Keratinocyte (primary cell): ENCODE measurements at regions not wholly inside any gene's neighbourhood (a gene's known extent, or its start where the extent isn't known, plus 50 kb on each side); places are given as distances from the start of the nearest gene placed in this dataset.
"Not testable (repeated sequence)": the region's sequence is repeated elsewhere in the genome, so short reads cannot be mapped to it uniquely, and the experiment has no call there.

Experiments used
- DNase-seq: peaks from one replicate; pipeline ENCODE4 v3.0.0-alpha.2; 2011; ENCODE audit warnings: low read depth, missing footprints, low spot score
- FAIRE-seq: peaks from 2 replicates; lab custom pipeline; 2011; peaks lifted over from hg19 to GRCh38; lab: Jason Lieb, UNC
- H2AFZ ChIP-seq: 2 replicates; pipeline ENCODE4 v1.6.0; 2012; ENCODE audit warnings: low read length, control low read depth, inconsistent platforms; ENCODE audit not compliant: control insufficient read depth
- H3K27ac ChIP-seq: 2 replicates; pipeline ENCODE4 v1.5.1; 2011; ENCODE audit warnings: low read length; ENCODE audit not compliant: control insufficient read depth, insufficient read depth
- H3K27me3 ChIP-seq: 3 replicates; pipeline ENCODE4 v1.6.0; 2011; ENCODE audit warnings: low read length; ENCODE audit not compliant: control insufficient read depth, insufficient read depth; ENCODE audit errors: extremely low read depth
- H3K36me3 ChIP-seq, 2 experiments: 2 replicates in 1 of 2; 3 replicates in 1 of 2; pipeline ENCODE4 v1.5.1; 2011; ENCODE audit warnings: low read length in 2 of 2, mild to moderate bottlenecking in 1 of 2; ENCODE audit not compliant: control insufficient read depth in 2 of 2, insufficient read depth in 2 of 2; ENCODE audit errors: extremely low read depth in 1 of 2
- H3K4me1 ChIP-seq: 3 replicates; pipeline ENCODE4 v1.5.1; 2011; ENCODE audit warnings: low read length; ENCODE audit not compliant: control insufficient read depth, insufficient read depth; ENCODE audit errors: extremely low read depth
- H3K4me2 ChIP-seq: 3 replicates; pipeline ENCODE4 v1.6.0; 2011; ENCODE audit warnings: low read depth, low read length; ENCODE audit not compliant: control insufficient read depth, insufficient read depth; ENCODE audit errors: extremely low read depth
- H3K4me3 ChIP-seq, 3 experiments: fragments of 200-600 bp in 1 of 3; sonication (generic) in 1 of 3; 2 replicates in 2 of 3; 3 replicates in 1 of 3; pipeline ENCODE4 v1.5.1; 2011 to 2016; ENCODE audit warnings: low read length in 3 of 3, mild to moderate bottlenecking in 3 of 3, control low read depth in 2 of 3, inconsistent platforms in 1 of 3, low read depth in 1 of 3, mixed read lengths in 1 of 3, mixed run types in 1 of 3, moderate library complexity in 1 of 3; ENCODE audit not compliant: control insufficient read depth in 2 of 3, insufficient read depth in 2 of 3; ENCODE audit errors: extremely low read depth in 1 of 3
- H3K79me2 ChIP-seq: 2 replicates; pipeline ENCODE4 v1.6.0; 2012; ENCODE audit warnings: low read length; ENCODE audit not compliant: control insufficient read depth, insufficient read depth
- H3K9ac ChIP-seq: 3 replicates; pipeline ENCODE4 v1.6.0; 2011; ENCODE audit warnings: low read length; ENCODE audit not compliant: control insufficient read depth, insufficient read depth; ENCODE audit errors: extremely low read depth
- H3K9me1 ChIP-seq: 3 replicates; pipeline ENCODE4 v1.6.0; 2011; ENCODE audit warnings: low read length; ENCODE audit not compliant: control insufficient read depth, insufficient read depth; ENCODE audit errors: extremely low read depth
- H3K9me3 ChIP-seq: 2 replicates; pipeline ENCODE4 v1.5.1; 2012; ENCODE audit warnings: low read depth, low read length; ENCODE audit not compliant: control insufficient read depth
- H4K20me1 ChIP-seq: 3 replicates; pipeline ENCODE4 v1.6.0; 2011; ENCODE audit warnings: low read length; ENCODE audit not compliant: control insufficient read depth, insufficient read depth; ENCODE audit errors: extremely low read depth
- CTCF ChIP-seq, 3 experiments: IDR thresholded peaks in 1 of 3; conservative IDR thresholded peaks in 1 of 3; optimal IDR thresholded peaks in 1 of 3; 2 replicates in 2 of 3; 3 replicates in 1 of 3; pipeline versions ENCODE3 to v1.5.1; 2011; ENCODE audit warnings: low read length in 3 of 3, mild to moderate bottlenecking in 3 of 3, moderate library complexity in 2 of 3, control low read depth in 1 of 3, inconsistent platforms in 1 of 3; ENCODE audit not compliant: insufficient read depth in 2 of 3; ENCODE audit errors: extremely low read depth in 1 of 3
- EZH2 ChIP-seq: IDR thresholded peaks from one replicate; pipeline ENCODE4 v1.6.1; 2012; ENCODE audit warnings: inconsistent platforms, mild to moderate bottlenecking, low read length, moderate library complexity
- dilution Hi-C: fragments of 300-500 bp; cut with MboI; formaldehyde crosslinking; loops from one replicate; pipeline ENCODE4 v1.7.0; 2020; ENCODE audit warnings: low sequenced_read_pairs; ENCODE audit not compliant: extremely low pct_ligation_motif_present

GRCh38 chr10:65793738-65794425, 1132.0 kb upstream of the LRRTM3 start:
- Histone ChIP-seq H3K36me3 (no peaks in the 10 kb centered on the region), H3K79me2 (no peaks in the 10 kb centered on the region), H3K9me3 (no peaks in the 10 kb centered on the region), H4K20me1 (no peaks in the 10 kb centered on the region), H3K27ac (no peak overlapping the region), H3K27me3 (no peaks in the 10 kb centered on the region), H3K9me1 (no peaks in the 10 kb centered on the region), H3K4me2 (no peak overlapping the region), H3K4me1 (no peaks in the 10 kb centered on the region), H3K4me3 (no peak overlapping the region), H2AFZ (no peak overlapping the region), H3K9ac (no peak overlapping the region)
- dilution Hi-C loops: no loop called here
- DNase-seq (no peak), FAIRE-seq (no peak)
- no peak for TF ChIP-seq EZH2
- no peak for TF ChIP-seq CTCF (optimal IDR thresholded peaks at IDR 0.05 in 1 of 3, IDR thresholded peaks at IDR 0.05 in 1 of 3, conservative IDR thresholded peaks at IDR 0.05 in 1 of 3; ENCODE audit: extremely low read depth in 1 of 3, insufficient read depth in 2 of 3, low read length in 3 of 3)

- H4K20me1 ChIP-seq, H3K4me2 ChIP-seq, H3K4me3 ChIP-seq, H3K9me3 ChIP-seq, H2AFZ ChIP-seq, H3K27ac ChIP-seq, H3K36me3 ChIP-seq, dilution Hi-C loops, FAIRE-seq, H3K79me2 ChIP-seq, DNase-seq, H3K9me1 ChIP-seq, H3K4me1 ChIP-seq, H3K27me3 ChIP-seq, H3K9ac ChIP-seq: not testable (repeated sequence)
Measured at GRCh38 chr10:65794861-65795260, 1131.0 kb upstream of the LRRTM3 start.

GRCh38 chr10:65796472-65796871, 1129.4 kb upstream of the LRRTM3 start:
- Histone ChIP-seq H3K36me3 (no peaks in the 10 kb centered on the region), H4K20me1 (no peaks in the 10 kb centered on the region), H3K9ac (no peak overlapping the region), H2AFZ (no peak overlapping the region), H3K4me1 (no peaks in the 10 kb centered on the region), H3K79me2 (no peaks in the 10 kb centered on the region), H3K4me3 (no peak overlapping the region), H3K27me3 (no peaks in the 10 kb centered on the region), H3K9me1 (no peaks in the 10 kb centered on the region), H3K27ac (no peak overlapping the region), H3K4me2 (no peak overlapping the region), H3K9me3 (no peaks in the 10 kb centered on the region)
- DNase-seq: no peak
- TF ChIP-seq CTCF (optimal IDR thresholded peaks at IDR 0.05 in 1 of 3, IDR thresholded peaks at IDR 0.05 in 1 of 3, conservative IDR thresholded peaks at IDR 0.05 in 1 of 3; ENCODE audit: extremely low read depth in 1 of 3, insufficient read depth in 2 of 3, low read length in 3 of 3) (no peak), EZH2 (no peak)
- dilution Hi-C loops: no loop called here
- no peak for FAIRE-seq
